ENCODE measurements at regions not wholly inside any gene's neighbourhood (a gene's known extent, or its start where the extent isn't known, plus 50 kb on each side); places are given as distances from the start of the nearest gene placed in this dataset.

DNA sequence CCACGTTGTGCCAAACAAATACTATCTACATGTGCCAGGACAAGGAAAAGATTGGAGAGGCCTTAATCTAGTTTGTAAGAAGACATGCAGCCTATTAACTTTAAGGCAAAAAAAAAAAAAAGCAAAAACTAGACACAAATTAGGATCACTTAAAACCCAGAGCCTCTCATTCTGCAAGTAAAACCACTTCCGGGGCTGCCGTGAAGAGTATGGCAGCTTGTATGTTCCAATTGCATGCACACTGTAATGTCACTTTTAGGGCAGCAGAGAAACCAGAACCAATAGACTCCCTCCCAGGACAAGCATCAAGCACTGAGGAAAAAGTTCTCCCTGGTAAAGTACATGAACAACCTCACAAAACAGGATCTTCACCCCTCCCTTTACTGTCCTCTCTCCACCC, 70.6 kb downstream of the RSL24D1 start:
- TF ChIP-seq, protein P1, sequence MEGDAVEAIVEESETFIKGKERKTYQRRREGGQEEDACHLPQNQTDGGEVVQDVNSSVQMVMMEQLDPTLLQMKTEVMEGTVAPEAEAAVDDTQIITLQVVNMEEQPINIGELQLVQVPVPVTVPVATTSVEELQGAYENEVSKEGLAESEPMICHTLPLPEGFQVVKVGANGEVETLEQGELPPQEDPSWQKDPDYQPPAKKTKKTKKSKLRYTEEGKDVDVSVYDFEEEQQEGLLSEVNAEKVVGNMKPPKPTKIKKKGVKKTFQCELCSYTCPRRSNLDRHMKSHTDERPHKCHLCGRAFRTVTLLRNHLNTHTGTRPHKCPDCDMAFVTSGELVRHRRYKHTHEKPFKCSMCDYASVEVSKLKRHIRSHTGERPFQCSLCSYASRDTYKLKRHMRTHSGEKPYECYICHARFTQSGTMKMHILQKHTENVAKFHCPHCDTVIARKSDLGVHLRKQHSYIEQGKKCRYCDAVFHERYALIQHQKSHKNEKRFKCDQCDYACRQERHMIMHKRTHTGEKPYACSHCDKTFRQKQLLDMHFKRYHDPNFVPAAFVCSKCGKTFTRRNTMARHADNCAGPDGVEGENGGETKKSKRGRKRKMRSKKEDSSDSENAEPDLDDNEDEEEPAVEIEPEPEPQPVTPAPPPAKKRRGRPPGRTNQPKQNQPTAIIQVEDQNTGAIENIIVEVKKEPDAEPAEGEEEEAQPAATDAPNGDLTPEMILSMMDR (IDR thresholded peaks at IDR 0.05), result no peak
- no peak for TF ChIP-seq SMC3 (IDR thresholded peaks at IDR 0.05)
- no peak for TF ChIP-seq CEBPB (IDR thresholded peaks at IDR 0.05)
- TF ChIP-seq, protein P2, sequence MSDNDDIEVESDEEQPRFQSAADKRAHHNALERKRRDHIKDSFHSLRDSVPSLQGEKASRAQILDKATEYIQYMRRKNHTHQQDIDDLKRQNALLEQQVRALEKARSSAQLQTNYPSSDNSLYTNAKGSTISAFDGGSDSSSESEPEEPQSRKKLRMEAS (IDR thresholded peaks at IDR 0.05), result no peak
- no peak for TF ChIP-seq POLR2A (IDR thresholded peaks at IDR 0.05; ENCODE audit: low read length)
- TF ChIP-seq KDM5A (IDR thresholded peaks at IDR 0.05), result no peak
- TF ChIP-seq BHLHE40 (IDR thresholded peaks at IDR 0.05; ENCODE audit: low read depth, low read length), result no peak
- TF ChIP-seq, protein P3, sequence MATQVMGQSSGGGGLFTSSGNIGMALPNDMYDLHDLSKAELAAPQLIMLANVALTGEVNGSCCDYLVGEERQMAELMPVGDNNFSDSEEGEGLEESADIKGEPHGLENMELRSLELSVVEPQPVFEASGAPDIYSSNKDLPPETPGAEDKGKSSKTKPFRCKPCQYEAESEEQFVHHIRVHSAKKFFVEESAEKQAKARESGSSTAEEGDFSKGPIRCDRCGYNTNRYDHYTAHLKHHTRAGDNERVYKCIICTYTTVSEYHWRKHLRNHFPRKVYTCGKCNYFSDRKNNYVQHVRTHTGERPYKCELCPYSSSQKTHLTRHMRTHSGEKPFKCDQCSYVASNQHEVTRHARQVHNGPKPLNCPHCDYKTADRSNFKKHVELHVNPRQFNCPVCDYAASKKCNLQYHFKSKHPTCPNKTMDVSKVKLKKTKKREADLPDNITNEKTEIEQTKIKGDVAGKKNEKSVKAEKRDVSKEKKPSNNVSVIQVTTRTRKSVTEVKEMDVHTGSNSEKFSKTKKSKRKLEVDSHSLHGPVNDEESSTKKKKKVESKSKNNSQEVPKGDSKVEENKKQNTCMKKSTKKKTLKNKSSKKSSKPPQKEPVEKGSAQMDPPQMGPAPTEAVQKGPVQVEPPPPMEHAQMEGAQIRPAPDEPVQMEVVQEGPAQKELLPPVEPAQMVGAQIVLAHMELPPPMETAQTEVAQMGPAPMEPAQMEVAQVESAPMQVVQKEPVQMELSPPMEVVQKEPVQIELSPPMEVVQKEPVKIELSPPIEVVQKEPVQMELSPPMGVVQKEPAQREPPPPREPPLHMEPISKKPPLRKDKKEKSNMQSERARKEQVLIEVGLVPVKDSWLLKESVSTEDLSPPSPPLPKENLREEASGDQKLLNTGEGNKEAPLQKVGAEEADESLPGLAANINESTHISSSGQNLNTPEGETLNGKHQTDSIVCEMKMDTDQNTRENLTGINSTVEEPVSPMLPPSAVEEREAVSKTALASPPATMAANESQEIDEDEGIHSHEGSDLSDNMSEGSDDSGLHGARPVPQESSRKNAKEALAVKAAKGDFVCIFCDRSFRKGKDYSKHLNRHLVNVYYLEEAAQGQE (IDR thresholded peaks at IDR 0.05), result no peak
- TF ChIP-seq ESRRA (IDR thresholded peaks at IDR 0.05; ENCODE audit: borderline replicate concordance, low read length), result no peak
- TF ChIP-seq, protein P4, sequence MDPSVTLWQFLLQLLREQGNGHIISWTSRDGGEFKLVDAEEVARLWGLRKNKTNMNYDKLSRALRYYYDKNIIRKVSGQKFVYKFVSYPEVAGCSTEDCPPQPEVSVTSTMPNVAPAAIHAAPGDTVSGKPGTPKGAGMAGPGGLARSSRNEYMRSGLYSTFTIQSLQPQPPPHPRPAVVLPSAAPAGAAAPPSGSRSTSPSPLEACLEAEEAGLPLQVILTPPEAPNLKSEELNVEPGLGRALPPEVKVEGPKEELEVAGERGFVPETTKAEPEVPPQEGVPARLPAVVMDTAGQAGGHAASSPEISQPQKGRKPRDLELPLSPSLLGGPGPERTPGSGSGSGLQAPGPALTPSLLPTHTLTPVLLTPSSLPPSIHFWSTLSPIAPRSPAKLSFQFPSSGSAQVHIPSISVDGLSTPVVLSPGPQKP (IDR thresholded peaks at IDR 0.05; ENCODE audit: low read depth, low read length), result no peak
- TF ChIP-seq RAD21 (conservative IDR thresholded peaks at IDR 0.05 in 1 of 2, IDR thresholded peaks at IDR 0.05 in 1 of 2), result no peak
- no peak for TF ChIP-seq POLR2AphosphoS2 (conservative IDR thresholded peaks at IDR 0.05; ENCODE audit: low read length)
- no peak for TF ChIP-seq FOSL2 (IDR thresholded peaks at IDR 0.05)
- no peak for TF ChIP-seq FOSL2 (CRISPR knock-in tag; IDR thresholded peaks at IDR 0.05)

All from A549 (cell line).